MM.1S (cell line): ENCODE measurements at regions not wholly inside any gene's neighbourhood (a gene's known extent, or its start where the extent isn't known, plus 50 kb on each side); places are given as distances from the start of the nearest gene placed in this dataset.

Source experiments
- CTCF ChIP-seq: fragments of 300-600 bp; sonication (generic); IDR thresholded peaks from 2 replicates; pipeline ENCODE4 v1.5.1; 2016; ENCODE audit warnings: antibody characterized with exemption, low read length, mixed read lengths
- EZH2 ChIP-seq: fragments of 300-600 bp; sonication (generic); optimal IDR thresholded peaks from 2 replicates; pipeline ENCODE3; 2017; ENCODE audit warnings: low read depth, mild to moderate bottlenecking, antibody characterized with exemption, low read length, mixed read lengths
- EZH2phosphoT487 ChIP-seq: fragments of 300-600 bp; sonication (generic); IDR thresholded peaks from 2 replicates; pipeline ENCODE4 v1.6.1; 2018; ENCODE audit warnings: antibody characterized with exemption, low read length

GRCh38 chr2:155427470-155427869, 729.0 kb downstream of the KCNJ3 start:
- TF ChIP-seq CTCF, result no peak
- no peak for TF ChIP-seq EZH2
- TF ChIP-seq EZH2phosphoT487, result no peak
